Stimulated activated naive CD8-positive, alpha-beta T cell treated with anti-CD3 and anti-CD28 coated beads, Interleukin-15, Interleukin-2, amounts not matched to agents 100 ng/mL and 50 ng/mL, for 24 hours (primary cell): ENCODE measurements at regions not wholly inside any gene's neighbourhood (a gene's known extent, or its start where the extent isn't known, plus 50 kb on each side); places are given as distances from the start of the nearest gene placed in this dataset.

Experiments
- H3K27ac Mint-ChIP-seq: one replicate; pipeline ENCODE4 v1.8.0; 2021; ENCODE audit warnings: mild to moderate bottlenecking, mixed read lengths
- H3K27me3 Mint-ChIP-seq: one replicate; pipeline ENCODE4 v1.8.0; 2021; ENCODE audit warnings: mixed read lengths
- H3K36me3 Mint-ChIP-seq: one replicate; pipeline ENCODE4 v1.8.0; 2021; ENCODE audit warnings: low read depth, mixed read lengths
- H3K4me1 Mint-ChIP-seq: one replicate; pipeline ENCODE4 v1.8.0; 2021; ENCODE audit warnings: low read depth, mixed read lengths
- H3K4me3 Mint-ChIP-seq: one replicate; pipeline ENCODE4 v1.8.0; 2021; ENCODE audit warnings: mild to moderate bottlenecking, mixed read lengths
- H3K9me3 Mint-ChIP-seq: one replicate; pipeline ENCODE4 v1.8.0; 2021; ENCODE audit warnings: mixed read lengths

GRCh38 chr5:6011199-6011598, 367.1 kb downstream of the MED10 start:
- Mint-ChIP-seq H3K27me3 (no peaks in the 10 kb centered on the region), H3K27ac (no peak overlapping the region), H3K4me3 (no peak overlapping the region), H3K36me3 (no peaks in the 10 kb centered on the region), H3K4me1 (no peaks in the 10 kb centered on the region), H3K9me3 (no peaks in the 10 kb centered on the region)

GRCh38 chr5:6006838-6007314, 371.5 kb downstream of the MED10 start:
- peaks cover 3% of the 10 kb centered on the region for H3K27me3 Mint-ChIP-seq
- no peaks in the 10 kb centered on the region for H3K9me3 Mint-ChIP-seq
- H3K4me3 Mint-ChIP-seq = no peak overlapping the region
- no peaks in the 10 kb centered on the region for H3K36me3 Mint-ChIP-seq
- no peak overlapping the region for H3K27ac Mint-ChIP-seq
- no peaks in the 10 kb centered on the region for H3K4me1 Mint-ChIP-seq

GRCh38 chr5:6003040-6003825, 375.1 kb downstream of the MED10 start:
- H3K27ac Mint-ChIP-seq = no peak overlapping the region
- H3K4me1 Mint-ChIP-seq = no peaks in the 10 kb centered on the region
- H3K4me3 Mint-ChIP-seq = no peak overlapping the region
- H3K9me3 Mint-ChIP-seq = no peaks in the 10 kb centered on the region
- no peaks in the 10 kb centered on the region for H3K36me3 Mint-ChIP-seq
- peaks cover 3% of the 10 kb centered on the region for H3K27me3 Mint-ChIP-seq

- H3K4me3 Mint-ChIP-seq = no peak overlapping the region
- peaks cover 3% of the 10 kb centered on the region for H3K27me3 Mint-ChIP-seq
- H3K4me1 Mint-ChIP-seq = no peaks in the 10 kb centered on the region
- no peak overlapping the region for H3K27ac Mint-ChIP-seq
- H3K36me3 Mint-ChIP-seq = no peaks in the 10 kb centered on the region
- H3K9me3 Mint-ChIP-seq = peaks cover 6% of the 10 kb centered on the region
Measured at GRCh38 chr5:6000867-6001266, 377.5 kb downstream of the MED10 start.

GRCh38 chr5:5995819-5996218, 382.5 kb downstream of the MED10 start:
- Mint-ChIP-seq H3K27me3 (no peaks in the 10 kb centered on the region), H3K27ac (no peak overlapping the region), H3K36me3 (no peaks in the 10 kb centered on the region), H3K4me1 (no peaks in the 10 kb centered on the region), H3K4me3 (no peak overlapping the region), H3K9me3 (peaks cover 34% of the 10 kb centered on the region)

GRCh38 chr5:5986492-5987178, 391.7 kb downstream of the MED10 start:
- no peak overlapping the region for H3K27ac Mint-ChIP-seq
- H3K27me3 Mint-ChIP-seq = no peaks in the 10 kb centered on the region
- no peak overlapping the region for H3K4me3 Mint-ChIP-seq
- H3K4me1 Mint-ChIP-seq = no peaks in the 10 kb centered on the region
- H3K9me3 Mint-ChIP-seq = peaks cover 4% of the 10 kb centered on the region
- no peaks in the 10 kb centered on the region for H3K36me3 Mint-ChIP-seq

- H3K36me3 Mint-ChIP-seq = no peaks in the 10 kb centered on the region
- H3K27ac Mint-ChIP-seq = no peak overlapping the region
- H3K27me3 Mint-ChIP-seq = no peaks in the 10 kb centered on the region
- no peaks in the 10 kb centered on the region for H3K9me3 Mint-ChIP-seq
- no peaks in the 10 kb centered on the region for H3K4me1 Mint-ChIP-seq
- no peak overlapping the region for H3K4me3 Mint-ChIP-seq
Measured at GRCh38 chr5:5985332-5985731, 393.0 kb downstream of the MED10 start.

- no peaks in the 10 kb centered on the region for H3K36me3 Mint-ChIP-seq
- H3K27me3 Mint-ChIP-seq = no peaks in the 10 kb centered on the region
- no peak overlapping the region for H3K27ac Mint-ChIP-seq
- H3K4me1 Mint-ChIP-seq = no peaks in the 10 kb centered on the region
- H3K4me3 Mint-ChIP-seq = no peak overlapping the region
- no peaks in the 10 kb centered on the region for H3K9me3 Mint-ChIP-seq
Measured at GRCh38 chr5:5983261-5983980, 394.9 kb downstream of the MED10 start.

- H3K27me3 Mint-ChIP-seq = no peaks in the 10 kb centered on the region
- no peak overlapping the region for H3K27ac Mint-ChIP-seq
- H3K36me3 Mint-ChIP-seq = no peaks in the 10 kb centered on the region
- no peaks in the 10 kb centered on the region for H3K4me1 Mint-ChIP-seq
- H3K4me3 Mint-ChIP-seq = no peak overlapping the region
- H3K9me3 Mint-ChIP-seq = no peaks in the 10 kb centered on the region
Measured at GRCh38 chr5:5981562-5981961, 396.8 kb downstream of the MED10 start.

- Mint-ChIP-seq H3K4me3 (no peak overlapping the region), H3K4me1 (no peaks in the 10 kb centered on the region), H3K27me3 (no peaks in the 10 kb centered on the region), H3K27ac (no peak overlapping the region), H3K36me3 (no peaks in the 10 kb centered on the region), H3K9me3 (no peaks in the 10 kb centered on the region)
Measured at GRCh38 chr5:5980538-5980895, 397.8 kb downstream of the MED10 start.

GRCh38 chr5:5979761-5980537, 398.4 kb downstream of the MED10 start:
- no peak overlapping the region for H3K4me3 Mint-ChIP-seq
- H3K9me3 Mint-ChIP-seq = no peaks in the 10 kb centered on the region
- H3K4me1 Mint-ChIP-seq = no peaks in the 10 kb centered on the region
- no peaks in the 10 kb centered on the region for H3K27me3 Mint-ChIP-seq
- H3K27ac Mint-ChIP-seq = no peak overlapping the region
- H3K36me3 Mint-ChIP-seq = no peaks in the 10 kb centered on the region

GRCh38 chr5:5979377-5979760, 399.0 kb downstream of the MED10 start:
- Mint-ChIP-seq H3K4me1 (no peaks in the 10 kb centered on the region), H3K4me3 (no peak overlapping the region), H3K27me3 (no peaks in the 10 kb centered on the region), H3K27ac (no peak overlapping the region), H3K9me3 (no peaks in the 10 kb centered on the region), H3K36me3 (no peaks in the 10 kb centered on the region)

- H3K27ac Mint-ChIP-seq = no peak overlapping the region
- no peaks in the 10 kb centered on the region for H3K9me3 Mint-ChIP-seq
- no peaks in the 10 kb centered on the region for H3K36me3 Mint-ChIP-seq
- H3K27me3 Mint-ChIP-seq = no peaks in the 10 kb centered on the region
- no peak overlapping the region for H3K4me3 Mint-ChIP-seq
- no peaks in the 10 kb centered on the region for H3K4me1 Mint-ChIP-seq
Measured at GRCh38 chr5:5978501-5979376, 399.6 kb downstream of the MED10 start.

GRCh38 chr5:5971203-5971602, 407.1 kb downstream of the MED10 start:
- Mint-ChIP-seq H3K36me3 (no peaks in the 10 kb centered on the region), H3K4me3 (no peak overlapping the region), H3K27me3 (peaks cover 8% of the 10 kb centered on the region), H3K4me1 (no peaks in the 10 kb centered on the region), H3K27ac (no peak overlapping the region), H3K9me3 (no peaks in the 10 kb centered on the region)
